Liver (tissue), 8 donors: ENCODE measurements at regions not wholly inside any gene's neighbourhood (a gene's known extent, or its start where the extent isn't known, plus 50 kb on each side); places are given as distances from the start of the nearest gene placed in this dataset.

Experiments
- DNase-seq: peaks from one replicate; pipeline ENCODE4 v3.0.0-alpha.2; 2017; ENCODE audit warnings: low spot score
- H3K27ac ChIP-seq, 2 donors: one replicate each; pipeline ENCODE4 v1.7.0; 2013; ENCODE audit warnings: inconsistent platforms in 2 of 2, low read length in 2 of 2, control low read depth in 1 of 2, low read depth in 1 of 2, mild to moderate bottlenecking in 1 of 2
- H3K27me3 ChIP-seq, 4 donors: one replicate each; pipeline versions ENCODE4 v1.6.1 to v1.7.0; 2013; ENCODE audit warnings: low read length in 3 of 4, inconsistent platforms in 1 of 4, mild to moderate bottlenecking in 1 of 4, moderate library complexity in 1 of 4; ENCODE audit not compliant: control insufficient read depth in 4 of 4, insufficient read depth in 4 of 4
- H3K36me3 ChIP-seq, 4 donors: one replicate each; pipeline versions ENCODE4 v1.6.1 to v1.7.0; 2013; ENCODE audit warnings: low read length in 3 of 4, mild to moderate bottlenecking in 3 of 4, low read depth in 1 of 4, moderate library complexity in 1 of 4; ENCODE audit not compliant: control insufficient read depth in 4 of 4, insufficient read depth in 3 of 4
- H3K4me1 ChIP-seq, 4 donors: one replicate each; pipeline versions ENCODE4 v1.6.1 to v1.7.0; 2013; ENCODE audit warnings: low read length in 3 of 4, mild to moderate bottlenecking in 3 of 4, moderate library complexity in 1 of 4; ENCODE audit not compliant: control insufficient read depth in 4 of 4, insufficient read depth in 4 of 4
- H3K4me3 ChIP-seq, 3 donors: one replicate each; pipeline versions ENCODE4 v1.6.1 to v1.7.0; 2013; ENCODE audit warnings: low read length in 3 of 3, control low read depth in 1 of 3, low read depth in 1 of 3, mild to moderate bottlenecking in 1 of 3
- H3K9ac ChIP-seq, 2 donors: one replicate each; pipeline ENCODE4 v1.7.0; 2013; ENCODE audit warnings: low read length in 2 of 2, mild to moderate bottlenecking in 2 of 2, moderate library complexity in 2 of 2, control low read depth in 1 of 2, low read depth in 1 of 2
- H3K9me3 ChIP-seq, 4 donors: one replicate each; pipeline versions ENCODE4 v1.6.1 to v1.7.0; 2013; ENCODE audit warnings: low read length in 3 of 4; ENCODE audit not compliant: control insufficient read depth in 4 of 4
- ATF3 ChIP-seq: IDR thresholded peaks from 2 replicates; pipeline ENCODE4 v1.6.1; 2016; ENCODE audit warnings: antibody characterized with exemption
- EGR1 ChIP-seq, 2 donors: IDR thresholded peaks; 2 replicates each; pipeline ENCODE4 v1.6.1; 2016 to 2018; ENCODE audit warnings: antibody characterized with exemption in 2 of 2, low read depth in 2 of 2
- FOXA1 ChIP-seq: IDR thresholded peaks from 2 replicates; pipeline ENCODE4 v1.6.1; 2016; ENCODE audit warnings: antibody characterized with exemption
- FOXA2 ChIP-seq: IDR thresholded peaks from 2 replicates; pipeline ENCODE4 v1.6.1; 2016; ENCODE audit warnings: antibody characterized with exemption
- GABPA ChIP-seq, 2 donors: IDR thresholded peaks in 1 of 2; conservative IDR thresholded peaks in 1 of 2; 2 replicates each; pipeline ENCODE4 v1.6.1; 2016; ENCODE audit warnings: antibody characterized with exemption in 2 of 2, mild to moderate bottlenecking in 1 of 2, moderate library complexity in 1 of 2
- HNF4A ChIP-seq, 2 donors: conservative IDR thresholded peaks; 2 replicates each; pipeline ENCODE4 v1.6.1; 2016; ENCODE audit warnings: antibody characterized with exemption in 2 of 2, mild to moderate bottlenecking in 2 of 2
- HNF4G ChIP-seq: IDR thresholded peaks from 2 replicates; pipeline ENCODE4 v1.6.1; 2016; ENCODE audit warnings: antibody characterized with exemption
- JUND ChIP-seq, 2 donors: IDR thresholded peaks; 2 replicates each; pipeline ENCODE4 v1.6.1; 2016; ENCODE audit warnings: antibody characterized with exemption in 2 of 2
- MAX ChIP-seq: IDR thresholded peaks from 2 replicates; pipeline ENCODE4 v1.6.1; 2016; ENCODE audit warnings: antibody characterized with exemption
- NR2F2 ChIP-seq: IDR thresholded peaks from 2 replicates; pipeline ENCODE4 v1.6.1; 2016; ENCODE audit warnings: antibody characterized with exemption
- RAD21 ChIP-seq, 2 donors: IDR thresholded peaks; 2 replicates each; pipeline ENCODE4 v1.6.1; 2016; ENCODE audit warnings: antibody characterized with exemption in 2 of 2, mild to moderate bottlenecking in 2 of 2
- RXRA ChIP-seq, 2 donors: IDR thresholded peaks; 2 replicates each; pipeline ENCODE4 v1.6.1; 2017 to 2018; ENCODE audit warnings: antibody characterized with exemption in 2 of 2, mild to moderate bottlenecking in 1 of 2
- SP1 ChIP-seq: IDR thresholded peaks from 2 replicates; pipeline ENCODE4 v1.6.1; 2018; ENCODE audit warnings: antibody characterized with exemption, mild to moderate bottlenecking
- TAF1 ChIP-seq: conservative IDR thresholded peaks from 2 replicates; pipeline ENCODE4 v1.6.1; 2016; ENCODE audit warnings: antibody characterized with exemption, mild to moderate bottlenecking
- YY1 ChIP-seq: IDR thresholded peaks from 2 replicates; pipeline ENCODE4 v1.6.1; 2016; ENCODE audit warnings: antibody characterized with exemption, mild to moderate bottlenecking
- ZBTB33 ChIP-seq: IDR thresholded peaks from 2 replicates; pipeline ENCODE4 v1.6.1; 2016; ENCODE audit warnings: antibody characterized with exemption
- whole genome bisulfite sequencing: extraction: QIAGEN DNeasy Blood & Tissue Kit; methylation state at CpG from one replicate; pipeline ENCODE4 v1.1.7; 2013; 5-methylcytosine and 5-hydroxymethylcytosine counted together
- TF ChIP-seq, protein P1 (sequence below): fragments of 150-350 bp; IDR thresholded peaks from 2 replicates; pipeline ENCODE4 v1.5.1; 2017; ENCODE audit warnings: improper control_type of control experiment, low read depth, low read length; ENCODE audit not compliant: missing input control
- TF ChIP-seq, protein P2 (sequence below): IDR thresholded peaks from 2 replicates; pipeline ENCODE4 v1.6.1; 2016; ENCODE audit warnings: antibody characterized with exemption, mild to moderate bottlenecking
- donor health status: healthy.
- donor health status: healthy.
- donor health status: healthy.
- donor health status: healthy.
- donor health status: healthy.

DNA sequence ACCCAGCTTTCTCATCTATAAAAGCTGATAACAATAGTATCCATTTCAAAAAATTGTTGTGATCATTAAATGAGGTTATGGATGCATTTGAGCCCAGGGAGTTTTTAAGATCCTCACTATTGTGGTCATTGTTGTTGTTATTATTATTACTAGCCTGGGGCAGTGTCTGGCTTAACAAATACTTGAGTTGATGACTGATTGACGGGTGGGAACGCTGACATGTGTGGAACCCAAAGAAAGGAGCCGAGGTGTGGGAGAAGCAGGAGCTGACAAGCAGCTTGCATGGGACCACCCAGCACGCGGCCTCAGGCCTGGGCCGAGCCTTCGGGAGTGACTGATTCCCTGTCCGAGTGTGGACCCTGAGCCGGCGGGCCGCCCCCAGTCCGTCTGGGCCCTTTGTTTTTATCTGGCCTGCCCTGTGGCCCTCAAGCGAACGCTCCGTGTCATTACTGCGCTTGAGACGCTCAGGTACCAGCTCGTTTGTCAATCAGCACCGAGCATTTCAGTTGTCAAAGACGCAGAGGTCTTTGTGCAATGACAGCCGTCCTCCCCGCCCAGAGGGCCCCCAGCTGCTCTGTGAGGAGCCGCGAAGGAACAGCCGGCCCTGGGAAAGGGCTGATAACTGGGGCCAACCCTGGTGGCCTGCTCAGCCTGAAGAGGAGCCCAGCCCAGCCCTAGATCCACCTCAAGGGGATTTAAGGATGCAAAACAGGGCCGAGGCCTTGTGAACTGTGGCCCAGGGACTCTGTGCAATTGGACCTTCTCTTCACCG is 132.9 kb upstream of the FOXF1 start:
- H3K36me3 ChIP-seq: no peaks in the 10 kb centered on the region
- no peaks in the 10 kb centered on the region for H3K4me1 ChIP-seq
- no peak overlapping the region for H3K4me3 ChIP-seq
- TF ChIP-seq GABPA (IDR thresholded peaks at IDR 0.05 in 1 of 2, conservative IDR thresholded peaks at IDR 0.05 in 1 of 2): no peak
- no peak for TF ChIP-seq RXRA (IDR thresholded peaks at IDR 0.05)
- no peak for TF ChIP-seq MAX
- TF ChIP-seq FOXA1: no peak
- no peak for TF ChIP-seq HNF4A (conservative IDR thresholded peaks at IDR 0.05)
- H3K9ac ChIP-seq: no peak overlapping the region
- H3K27me3 ChIP-seq: no peaks in the 10 kb centered on the region
- no peak for DNase-seq
- H3K27ac ChIP-seq: no peak overlapping the region
- peaks cover 0 to 7% (median 0%) of the 10 kb centered on the region in 4 donors for H3K9me3 ChIP-seq
- 60% methylated on average over 27 of the region's 27 CpGs for WGBS

DNA sequence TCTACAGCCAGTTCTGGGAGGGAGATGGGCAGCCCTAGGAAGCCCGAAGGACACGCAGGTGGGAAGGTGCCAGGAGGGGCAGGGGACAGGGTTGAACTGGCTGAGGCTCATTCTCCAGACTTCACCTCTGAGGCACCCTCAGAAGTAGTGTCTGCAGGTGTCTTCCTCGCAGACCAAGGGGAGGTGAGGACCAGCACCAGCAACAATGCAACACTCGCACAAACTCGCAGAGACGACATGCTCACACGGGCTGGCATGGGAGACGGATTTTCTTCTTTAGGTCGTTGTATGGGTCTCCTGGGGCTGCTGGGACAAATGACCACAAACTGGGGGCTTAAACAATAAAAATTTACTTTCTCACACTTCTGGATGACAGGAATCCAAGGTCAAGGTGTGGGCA is 132.2 kb upstream of the FOXF1 start:
- no peak for TF ChIP-seq TAF1
- no peak for TF ChIP-seq EGR1 (IDR thresholded peaks at IDR 0.05; ENCODE audit: low read depth in 2 of 2)
- no peak for TF ChIP-seq RXRA (IDR thresholded peaks at IDR 0.05)
- no peak for TF ChIP-seq RAD21 (IDR thresholded peaks at IDR 0.05)
- TF ChIP-seq YY1: no peak
- no peak for TF ChIP-seq HNF4G
- no peak for TF ChIP-seq ATF3
- no peak for TF ChIP-seq HNF4A (conservative IDR thresholded peaks at IDR 0.05)
- no peak for TF ChIP-seq SP1
- no peak for TF ChIP-seq JUND (IDR thresholded peaks at IDR 0.05)
- no peak for TF ChIP-seq NR2F2
- no peak for TF ChIP-seq GABPA (IDR thresholded peaks at IDR 0.05 in 1 of 2, conservative IDR thresholded peaks at IDR 0.05 in 1 of 2)
- TF ChIP-seq FOXA2: no peak
- TF ChIP-seq, protein P1, sequence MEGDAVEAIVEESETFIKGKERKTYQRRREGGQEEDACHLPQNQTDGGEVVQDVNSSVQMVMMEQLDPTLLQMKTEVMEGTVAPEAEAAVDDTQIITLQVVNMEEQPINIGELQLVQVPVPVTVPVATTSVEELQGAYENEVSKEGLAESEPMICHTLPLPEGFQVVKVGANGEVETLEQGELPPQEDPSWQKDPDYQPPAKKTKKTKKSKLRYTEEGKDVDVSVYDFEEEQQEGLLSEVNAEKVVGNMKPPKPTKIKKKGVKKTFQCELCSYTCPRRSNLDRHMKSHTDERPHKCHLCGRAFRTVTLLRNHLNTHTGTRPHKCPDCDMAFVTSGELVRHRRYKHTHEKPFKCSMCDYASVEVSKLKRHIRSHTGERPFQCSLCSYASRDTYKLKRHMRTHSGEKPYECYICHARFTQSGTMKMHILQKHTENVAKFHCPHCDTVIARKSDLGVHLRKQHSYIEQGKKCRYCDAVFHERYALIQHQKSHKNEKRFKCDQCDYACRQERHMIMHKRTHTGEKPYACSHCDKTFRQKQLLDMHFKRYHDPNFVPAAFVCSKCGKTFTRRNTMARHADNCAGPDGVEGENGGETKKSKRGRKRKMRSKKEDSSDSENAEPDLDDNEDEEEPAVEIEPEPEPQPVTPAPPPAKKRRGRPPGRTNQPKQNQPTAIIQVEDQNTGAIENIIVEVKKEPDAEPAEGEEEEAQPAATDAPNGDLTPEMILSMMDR: no peak
- TF ChIP-seq FOXA1: no peak
- TF ChIP-seq MAX: no peak
- TF ChIP-seq ZBTB33: no peak
- TF ChIP-seq, protein P2, sequence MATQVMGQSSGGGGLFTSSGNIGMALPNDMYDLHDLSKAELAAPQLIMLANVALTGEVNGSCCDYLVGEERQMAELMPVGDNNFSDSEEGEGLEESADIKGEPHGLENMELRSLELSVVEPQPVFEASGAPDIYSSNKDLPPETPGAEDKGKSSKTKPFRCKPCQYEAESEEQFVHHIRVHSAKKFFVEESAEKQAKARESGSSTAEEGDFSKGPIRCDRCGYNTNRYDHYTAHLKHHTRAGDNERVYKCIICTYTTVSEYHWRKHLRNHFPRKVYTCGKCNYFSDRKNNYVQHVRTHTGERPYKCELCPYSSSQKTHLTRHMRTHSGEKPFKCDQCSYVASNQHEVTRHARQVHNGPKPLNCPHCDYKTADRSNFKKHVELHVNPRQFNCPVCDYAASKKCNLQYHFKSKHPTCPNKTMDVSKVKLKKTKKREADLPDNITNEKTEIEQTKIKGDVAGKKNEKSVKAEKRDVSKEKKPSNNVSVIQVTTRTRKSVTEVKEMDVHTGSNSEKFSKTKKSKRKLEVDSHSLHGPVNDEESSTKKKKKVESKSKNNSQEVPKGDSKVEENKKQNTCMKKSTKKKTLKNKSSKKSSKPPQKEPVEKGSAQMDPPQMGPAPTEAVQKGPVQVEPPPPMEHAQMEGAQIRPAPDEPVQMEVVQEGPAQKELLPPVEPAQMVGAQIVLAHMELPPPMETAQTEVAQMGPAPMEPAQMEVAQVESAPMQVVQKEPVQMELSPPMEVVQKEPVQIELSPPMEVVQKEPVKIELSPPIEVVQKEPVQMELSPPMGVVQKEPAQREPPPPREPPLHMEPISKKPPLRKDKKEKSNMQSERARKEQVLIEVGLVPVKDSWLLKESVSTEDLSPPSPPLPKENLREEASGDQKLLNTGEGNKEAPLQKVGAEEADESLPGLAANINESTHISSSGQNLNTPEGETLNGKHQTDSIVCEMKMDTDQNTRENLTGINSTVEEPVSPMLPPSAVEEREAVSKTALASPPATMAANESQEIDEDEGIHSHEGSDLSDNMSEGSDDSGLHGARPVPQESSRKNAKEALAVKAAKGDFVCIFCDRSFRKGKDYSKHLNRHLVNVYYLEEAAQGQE: no peak
- H3K9me3 ChIP-seq: peaks cover 0 to 7% (median 0%) of the 10 kb centered on the region in 4 donors
- H3K4me1 ChIP-seq: no peaks in the 10 kb centered on the region
- no peaks in the 10 kb centered on the region for H3K36me3 ChIP-seq
- H3K9ac ChIP-seq: no peak overlapping the region
- no peak overlapping the region for H3K4me3 ChIP-seq
- DNase-seq: no peak
- no peak overlapping the region for H3K27ac ChIP-seq
- H3K27me3 ChIP-seq: peaks cover 0 to 2% (median 0%) of the 10 kb centered on the region in 4 donors
- WGBS: 84% methylated on average over 9 of the region's 9 CpGs
